GM19452 (cell line): ENCODE measurements at regions not wholly inside any gene's neighbourhood (a gene's known extent, or its start where the extent isn't known, plus 50 kb on each side); places are given as distances from the start of the nearest gene placed in this dataset.

Experiments used
- ATAC-seq: cut with Tn5 transposase; IDR thresholded peaks from one replicate; pipeline ENCODE4 v1.9.1; 2021; ENCODE audit not compliant: unreplicated experiment

DNA sequence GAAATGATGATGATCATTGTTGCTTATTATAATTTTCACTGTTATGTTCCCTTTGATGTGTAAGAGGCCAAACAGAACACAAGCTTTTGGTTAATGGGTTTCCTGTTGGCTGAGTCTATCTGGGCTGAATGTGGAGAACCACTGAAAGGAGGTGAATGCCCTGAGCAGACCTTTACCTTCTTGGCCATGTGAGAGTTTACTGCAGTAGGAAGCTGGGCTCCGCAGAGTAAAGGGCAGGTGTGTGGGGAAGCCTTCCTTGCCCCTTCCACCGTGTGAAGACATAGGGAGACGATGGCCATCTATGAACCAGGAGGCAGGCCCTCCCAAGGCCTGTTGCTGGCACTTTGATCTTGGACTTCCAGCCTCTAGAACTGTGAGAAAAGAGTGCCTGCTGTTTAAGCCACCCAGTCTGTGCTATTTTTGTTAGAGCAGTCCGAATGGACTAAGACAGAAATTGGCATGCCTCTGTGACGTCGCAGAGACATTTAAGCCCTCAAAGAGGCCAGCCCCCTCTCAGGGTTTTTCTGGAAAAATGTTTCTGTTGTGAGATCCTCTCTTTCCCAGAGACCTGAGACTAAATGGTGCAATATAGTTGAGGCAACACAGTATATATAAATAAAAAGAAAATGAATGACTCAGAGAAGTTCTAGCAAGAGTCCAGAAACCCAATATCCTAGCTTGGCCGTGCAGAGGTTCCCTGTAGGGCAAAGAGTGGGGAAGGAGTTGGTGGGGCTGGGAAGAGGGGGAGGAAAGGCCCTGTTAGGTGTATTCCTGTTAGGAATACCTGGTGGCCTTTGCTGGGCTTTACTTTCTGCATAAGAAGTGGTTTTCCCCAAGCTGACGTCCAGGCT, 121.9 kb upstream of the LGALSL start:
- ATAC-seq = no peak

DNA sequence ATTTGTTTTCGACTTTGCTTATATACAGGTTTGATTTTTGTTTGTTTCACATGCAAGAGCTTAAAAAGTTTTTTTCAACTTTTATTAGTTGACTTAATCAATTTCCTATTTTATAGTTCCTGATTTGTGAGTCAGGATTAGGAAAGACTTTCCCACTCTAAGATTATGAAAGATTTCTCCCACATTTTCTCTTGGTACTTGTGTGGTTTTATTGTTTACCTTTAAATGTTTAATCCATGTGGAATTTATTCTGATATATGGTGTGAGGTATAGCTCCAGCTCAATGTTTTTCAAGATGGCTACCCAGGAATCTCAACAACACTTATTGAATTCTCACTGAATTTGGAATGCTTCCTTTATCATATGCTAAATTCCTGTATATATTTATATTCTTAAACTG, 117.8 kb upstream of the LGALSL start:
- no peak for ATAC-seq

DNA sequence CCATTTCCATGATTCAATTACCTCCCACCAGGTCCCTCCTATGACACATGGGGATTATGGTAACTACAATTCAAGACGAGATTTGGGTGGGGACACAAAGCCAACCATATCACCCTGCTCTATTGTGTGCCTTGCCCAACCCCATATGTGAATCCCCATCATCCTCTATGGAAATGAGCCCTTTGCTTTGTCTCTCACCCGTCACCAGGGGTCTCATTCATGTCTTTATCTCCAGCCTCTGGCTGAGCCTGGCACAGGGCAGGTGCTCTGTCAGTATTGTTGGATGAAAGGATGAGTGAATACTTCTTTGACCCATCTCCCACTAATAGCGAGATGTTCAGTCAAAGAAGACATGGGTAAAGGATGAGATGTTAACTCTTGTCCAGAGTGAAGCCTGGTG, 116.6 kb upstream of the LGALSL start:
- ATAC-seq = no peak

DNA sequence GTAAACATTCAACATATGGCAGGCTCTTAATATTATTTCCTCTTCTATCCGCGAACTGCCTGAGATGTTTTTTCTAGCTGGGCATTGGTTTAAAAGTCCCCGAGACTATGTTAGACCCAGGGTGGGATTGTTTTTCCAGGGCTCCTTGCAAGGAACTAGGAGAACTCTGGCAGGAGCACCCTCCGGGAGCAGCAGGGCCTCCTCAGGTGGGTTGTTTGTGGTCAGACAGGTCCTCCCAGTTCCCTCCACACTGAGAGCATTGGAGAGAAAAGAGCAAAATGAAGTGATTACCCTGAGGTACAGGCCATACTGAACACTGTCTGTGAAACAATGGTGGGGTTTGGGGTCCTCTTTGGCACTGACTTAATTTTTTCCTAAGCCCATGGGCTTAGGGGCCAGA, 115.9 kb upstream of the LGALSL start:
- no peak for ATAC-seq

DNA sequence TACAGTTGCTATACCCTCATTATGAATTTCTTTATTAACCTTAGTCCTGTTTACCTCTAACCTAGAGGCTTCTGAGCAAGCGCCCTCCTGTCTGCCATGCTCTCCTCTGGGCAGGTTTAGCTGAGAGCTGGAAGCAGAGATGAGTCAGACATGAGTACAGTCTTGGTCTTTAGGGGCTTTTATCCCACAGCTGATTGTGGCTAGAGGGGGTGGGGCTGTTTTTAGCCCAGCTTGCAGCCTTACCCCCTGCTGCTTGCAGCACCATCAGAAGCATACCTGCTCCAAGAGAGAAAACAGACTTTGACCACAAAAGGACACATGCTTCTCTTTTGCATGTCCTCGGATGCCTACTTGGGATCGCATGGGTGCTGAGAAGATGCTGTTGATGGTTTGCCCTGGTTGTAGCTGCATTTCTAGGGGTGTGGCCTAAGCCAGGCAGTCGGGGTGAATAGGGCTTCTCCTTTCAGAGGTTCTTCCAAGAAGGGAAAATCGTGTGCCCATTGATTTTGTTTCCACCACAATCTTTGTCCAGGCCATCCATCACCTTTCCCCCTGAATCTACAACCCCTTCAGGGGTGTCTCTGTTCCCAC, 115.0 kb upstream of the LGALSL start:
- no peak for ATAC-seq

DNA sequence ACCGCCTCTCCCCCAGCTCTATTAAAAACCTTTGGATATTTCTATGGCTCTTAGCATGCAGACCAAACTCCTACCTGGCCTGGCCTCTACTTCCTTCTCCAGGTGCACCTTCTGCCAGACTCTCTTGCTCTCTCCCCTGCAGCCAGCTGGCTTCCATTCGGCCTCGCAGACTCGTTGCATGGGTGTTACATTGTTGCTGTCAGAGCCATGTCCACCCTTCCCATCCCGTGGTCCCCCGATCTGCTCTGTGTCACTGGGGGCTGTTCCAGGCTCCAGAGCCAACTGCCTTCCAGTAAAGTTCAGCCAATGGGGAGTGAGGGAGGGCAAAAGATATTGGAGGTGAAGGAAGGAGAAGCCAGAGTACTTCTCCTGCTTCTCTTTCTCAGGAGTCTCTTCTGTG, 112.5 kb upstream of the LGALSL start:
- ATAC-seq = no peak

DNA sequence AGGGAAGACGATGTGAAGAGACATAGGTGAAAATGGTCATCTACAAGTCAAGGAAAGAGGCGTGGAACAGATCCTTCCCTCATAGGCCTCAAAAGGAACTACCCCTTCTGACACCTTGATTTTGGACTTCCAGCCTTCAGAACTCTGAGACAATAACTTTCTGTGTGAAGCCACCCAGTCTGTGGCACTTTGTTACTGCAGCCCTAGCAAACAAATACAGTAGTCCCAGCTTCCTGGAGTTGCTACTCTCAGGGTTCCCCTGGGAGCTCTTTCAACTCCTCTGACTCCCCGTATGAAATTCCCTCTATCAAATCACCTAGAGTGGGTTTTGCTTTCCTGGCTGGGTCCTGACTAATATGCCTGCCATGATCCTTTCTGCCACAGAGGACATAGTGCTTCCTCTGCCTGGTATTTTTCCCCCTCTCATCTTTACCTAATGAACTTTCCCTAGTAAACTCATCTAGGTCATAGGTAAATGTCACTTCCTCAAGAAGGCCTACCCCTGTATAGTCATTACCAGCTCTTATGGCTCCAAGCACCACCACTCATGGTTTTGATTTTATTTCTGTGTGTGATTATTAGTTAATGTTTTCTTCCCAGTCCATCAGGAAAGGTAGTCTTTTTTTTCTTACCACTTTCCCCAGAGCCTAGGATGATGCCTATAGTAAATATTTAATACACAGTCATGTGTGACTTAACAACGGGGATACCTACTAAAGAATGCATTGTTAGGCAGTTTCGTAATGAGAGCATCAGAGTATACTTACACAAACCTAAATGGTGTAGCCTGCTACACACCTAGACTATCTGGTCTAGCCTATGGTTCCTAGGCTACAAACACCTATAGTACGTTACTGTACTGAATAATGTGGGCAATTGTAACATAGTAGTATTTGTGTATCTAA, 111.5 kb upstream of the LGALSL start:
- ATAC-seq = no peak

DNA sequence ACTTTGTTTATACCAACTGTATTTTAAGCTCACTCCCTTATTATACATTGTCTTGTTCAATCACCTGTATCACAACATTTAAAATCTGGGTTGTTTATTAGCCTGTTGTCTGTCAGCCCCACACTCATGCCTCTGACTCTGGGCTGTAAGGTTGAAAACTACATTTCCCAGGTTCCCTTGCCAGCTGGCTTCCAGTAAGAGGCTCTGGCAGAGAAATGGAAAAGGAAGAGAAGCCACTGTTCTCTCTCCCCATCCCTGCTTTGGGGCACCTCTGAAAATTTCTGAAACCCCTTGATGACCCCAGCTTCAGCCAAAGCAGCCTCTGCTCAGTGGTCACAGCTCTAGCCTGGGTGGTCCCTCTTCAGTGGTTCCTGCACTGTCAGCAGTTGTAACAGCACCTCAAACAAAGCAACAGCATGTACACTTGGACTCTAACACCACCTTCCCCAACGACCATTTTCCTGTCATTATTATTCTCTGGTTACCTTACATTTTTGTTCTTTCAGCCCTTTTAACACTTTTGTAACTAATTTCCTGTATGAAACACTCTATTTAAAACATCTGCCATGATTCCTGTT, 108.9 kb upstream of the LGALSL start:
- ATAC-seq = no peak

DNA sequence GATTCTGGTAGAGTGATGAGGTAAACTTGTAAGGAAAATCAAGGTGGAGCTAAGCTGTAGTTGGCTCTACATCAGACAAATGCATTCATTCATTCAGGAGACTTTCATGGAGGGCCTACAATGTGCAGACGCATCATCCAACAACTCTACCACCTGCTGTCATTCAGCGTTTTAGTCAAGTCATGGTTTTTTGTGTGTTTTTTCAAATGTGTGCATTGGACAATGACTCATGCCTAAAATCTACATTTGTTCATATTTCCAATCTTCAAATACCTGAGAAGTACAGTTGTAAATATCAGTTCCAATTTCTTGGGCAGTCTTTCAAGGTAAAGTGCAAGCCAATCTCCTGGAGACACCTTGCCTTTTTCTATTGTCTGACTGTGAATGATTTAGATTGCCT, 108.0 kb upstream of the LGALSL start:
- no peak for ATAC-seq

DNA sequence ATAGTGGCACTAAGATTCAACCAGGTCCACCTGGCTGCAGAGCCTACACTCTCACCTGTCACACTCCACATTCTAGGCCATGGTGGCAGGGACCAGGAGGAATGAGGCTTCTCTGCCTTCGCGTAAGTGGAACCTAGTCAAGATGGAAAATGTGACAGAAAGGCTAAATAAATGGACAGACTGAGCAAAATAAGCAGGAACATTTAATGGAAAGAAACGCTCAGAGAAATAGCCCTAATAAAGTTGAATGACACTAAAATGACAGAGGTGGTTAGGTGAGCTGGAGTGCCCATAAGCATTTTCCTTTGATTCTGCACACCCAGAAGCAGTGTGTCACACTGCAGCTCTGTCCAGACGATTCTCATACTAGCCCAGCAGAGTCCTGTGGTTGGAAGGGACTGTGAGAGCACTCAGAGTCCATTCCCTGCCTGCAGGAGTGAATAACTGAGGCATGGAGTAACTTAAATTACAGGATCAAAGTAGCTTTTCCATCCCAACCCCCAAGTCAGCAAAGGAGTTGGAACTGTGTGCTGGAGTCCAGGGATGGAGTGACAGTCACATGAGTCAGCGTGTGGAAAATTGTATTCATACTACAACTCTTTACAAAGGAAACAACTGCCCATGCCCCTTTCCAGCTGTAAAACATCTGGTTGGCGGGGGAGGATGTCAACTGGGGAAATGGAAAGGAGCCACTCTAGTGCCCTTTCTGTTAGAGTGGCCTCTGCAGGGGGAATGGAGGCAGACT, 105.4 kb upstream of the LGALSL start:
- ATAC-seq = no peak

DNA sequence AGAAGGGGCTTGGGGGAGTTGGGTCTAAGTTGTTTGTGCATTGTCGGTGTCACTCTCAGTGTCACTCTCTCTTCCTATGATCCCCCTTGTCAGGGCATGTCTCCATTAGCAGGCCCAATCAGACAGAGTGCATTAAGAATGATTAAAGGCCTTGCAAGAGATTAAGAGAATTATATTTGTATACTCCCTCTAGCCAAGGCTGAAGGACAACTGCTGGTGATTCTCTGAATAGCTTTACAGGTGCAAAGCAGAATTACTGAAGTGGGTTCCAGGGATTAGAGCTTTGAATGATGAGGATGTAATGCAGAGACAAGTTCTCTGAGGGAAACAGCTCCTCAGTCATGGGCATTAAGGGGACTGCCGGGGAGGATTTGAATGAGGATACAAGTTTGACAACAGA, 104.8 kb upstream of the LGALSL start:
- no peak for ATAC-seq

DNA sequence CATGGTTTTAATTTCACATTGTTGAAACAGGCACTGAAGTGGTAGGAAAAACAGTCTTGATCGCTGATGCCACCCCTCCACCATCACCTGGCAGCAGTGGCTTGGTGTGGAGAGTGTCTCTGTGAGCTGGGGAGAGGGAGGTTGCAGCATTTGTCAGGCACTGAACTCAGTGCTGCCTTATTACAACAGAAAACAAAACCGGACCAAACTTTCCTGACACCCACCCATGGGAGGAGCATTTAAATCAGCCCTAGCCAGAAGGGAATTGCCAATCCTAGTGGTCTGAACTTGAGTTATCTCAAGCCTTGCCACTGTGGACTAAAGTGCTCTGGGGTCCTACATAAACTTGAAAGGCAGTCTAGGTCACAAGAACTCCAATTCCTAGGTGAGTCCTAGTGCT, 103.0 kb upstream of the LGALSL start:
- no peak for ATAC-seq

DNA sequence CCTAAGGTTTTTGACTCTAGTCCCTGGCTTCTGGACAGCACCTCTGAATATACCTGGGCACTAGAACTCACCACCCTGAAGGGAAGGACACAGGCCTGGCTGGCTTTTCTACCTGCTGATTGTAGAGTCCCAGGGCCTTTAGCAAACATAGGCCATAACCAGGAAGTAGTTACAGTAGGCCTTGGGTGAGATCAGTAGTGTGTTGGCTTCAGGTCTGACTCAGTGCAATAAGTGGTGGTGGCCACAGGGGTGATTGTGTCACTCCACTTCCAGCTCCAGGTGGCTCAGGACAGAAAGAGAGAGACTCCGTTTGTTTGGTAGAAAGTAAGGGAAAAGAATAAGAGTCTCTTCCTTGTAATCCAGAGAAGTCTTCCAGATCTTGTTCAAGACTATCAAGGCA, 101.7 kb upstream of the LGALSL start:
- no peak for ATAC-seq

DNA sequence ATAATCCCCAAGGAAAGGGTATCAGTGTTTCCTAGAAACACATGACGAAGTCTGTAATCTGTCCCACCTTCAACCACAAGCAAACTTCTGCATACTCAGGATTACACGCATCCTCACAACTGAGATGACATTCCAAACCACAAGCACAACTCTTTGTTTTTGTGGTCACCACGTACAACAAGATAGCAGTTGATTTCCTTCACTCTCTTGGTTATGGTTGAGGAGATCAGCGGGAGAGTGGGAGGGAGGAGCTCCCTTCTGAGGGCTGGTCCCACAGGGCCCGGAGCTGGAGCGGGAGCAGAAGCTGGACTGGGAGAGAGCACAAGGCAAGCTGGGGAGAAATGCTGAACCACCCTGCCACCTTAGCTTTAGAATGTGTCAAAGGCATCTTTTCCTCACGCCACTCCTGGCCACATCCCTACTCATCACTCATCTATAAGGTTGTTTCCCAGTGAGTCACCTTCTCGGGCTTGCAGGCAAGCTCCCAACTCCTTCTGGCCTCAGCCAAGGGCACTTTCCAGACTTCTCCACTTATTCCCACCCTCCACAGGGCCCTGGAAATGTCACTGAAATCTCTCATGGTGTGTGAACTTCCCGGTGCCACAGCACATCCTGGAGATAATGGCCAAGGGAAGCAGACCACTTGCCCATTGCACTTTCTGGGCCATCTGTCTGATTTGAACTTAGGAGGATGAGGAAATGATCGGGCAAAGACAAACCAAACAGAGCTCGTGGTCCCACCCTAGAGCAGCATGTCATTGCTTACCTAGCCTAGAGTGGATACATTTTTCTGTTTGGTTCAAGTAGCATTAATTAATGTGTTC, 98.9 kb upstream of the LGALSL start:
- ATAC-seq = no peak

DNA sequence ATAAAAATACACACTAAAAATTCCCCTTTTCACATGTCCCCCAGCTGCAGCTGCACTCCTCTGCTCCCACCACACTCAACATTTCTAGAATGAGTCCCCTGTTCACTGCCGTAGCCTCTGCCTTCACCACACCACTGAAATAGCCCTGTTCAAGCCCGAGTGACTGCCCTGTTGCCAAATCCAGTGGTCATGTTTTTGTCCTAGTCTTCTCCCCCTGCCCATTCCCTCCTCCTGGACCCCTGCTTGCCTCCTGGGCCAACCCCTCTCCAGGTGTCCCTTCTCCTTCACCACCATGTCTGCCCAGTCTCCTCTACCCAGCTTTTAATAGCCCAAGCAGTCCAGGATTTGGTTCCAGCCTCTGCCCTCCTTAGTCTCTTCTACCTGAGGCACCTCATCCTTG, 97.1 kb upstream of the LGALSL start:
- ATAC-seq = no peak

DNA sequence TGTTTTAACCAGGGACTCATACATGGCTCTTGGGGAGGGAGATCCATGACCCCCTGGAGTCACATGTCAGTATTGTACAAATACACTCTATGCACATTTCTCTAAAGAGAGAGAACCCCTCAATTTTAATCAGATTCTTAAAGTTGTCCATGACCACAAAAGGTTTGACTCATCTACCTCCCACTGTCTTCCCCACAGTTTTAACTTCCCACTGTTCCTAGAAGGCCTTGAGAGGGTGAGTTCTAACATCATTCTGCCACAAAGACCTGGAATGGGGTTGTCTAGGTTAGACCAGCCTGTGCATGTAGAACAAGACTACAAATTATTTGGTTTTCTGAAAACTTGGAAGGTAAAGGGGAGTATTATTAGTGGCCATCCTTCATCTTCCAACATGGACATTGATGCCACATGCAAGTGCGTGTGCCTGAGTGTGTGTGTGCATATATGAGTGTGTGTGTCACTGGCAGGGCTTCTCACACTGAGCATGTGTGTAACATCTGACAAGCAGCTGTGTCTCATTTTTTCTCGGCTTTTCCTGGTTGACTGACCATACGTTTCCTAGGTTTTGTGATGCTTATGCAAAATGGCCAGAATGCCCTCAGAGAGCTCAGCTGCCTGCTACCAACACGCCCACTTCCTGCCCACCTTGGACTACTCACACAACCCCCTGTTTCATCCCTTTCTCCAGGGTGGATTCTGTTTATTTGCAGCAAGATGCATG, 94.6 kb upstream of the LGALSL start:
- peak; percentile 28 for ATAC-seq

DNA sequence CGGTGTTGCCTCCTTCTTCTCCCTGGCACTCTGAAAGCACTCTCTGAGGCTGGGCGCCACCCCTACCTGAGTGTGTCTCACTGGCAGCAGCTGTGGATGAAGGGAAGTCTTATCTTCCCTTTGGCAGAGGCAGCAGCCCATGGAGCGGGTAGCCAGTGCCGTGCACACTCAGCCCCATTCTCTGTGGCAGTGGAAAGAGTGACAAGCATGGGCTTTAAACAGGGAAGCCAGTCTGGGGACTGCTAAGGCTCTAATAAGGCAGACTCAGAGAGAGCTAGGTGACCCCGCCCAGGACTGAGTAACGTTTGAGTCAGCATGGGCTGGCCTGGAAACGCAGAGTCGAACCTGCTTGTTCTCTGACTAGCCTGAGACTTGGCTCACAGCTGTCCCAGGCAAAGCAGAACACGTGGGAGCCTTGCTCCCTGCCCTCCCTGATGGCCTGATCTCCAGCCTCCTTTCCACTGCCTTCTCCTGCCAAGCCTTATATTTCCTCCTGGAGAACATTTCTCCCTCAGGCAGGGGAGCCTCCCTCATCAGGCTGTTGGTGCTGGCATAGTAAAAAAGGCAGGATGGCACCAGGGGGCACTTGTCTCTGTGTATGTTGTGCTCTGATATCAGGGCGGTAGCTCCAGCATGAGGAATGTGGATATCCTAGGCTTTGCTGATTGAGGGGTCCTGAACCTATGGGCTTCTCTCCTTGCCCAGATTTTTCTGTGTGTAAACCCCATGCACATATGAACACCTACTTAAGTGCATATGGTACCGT, 93.9 kb upstream of the LGALSL start:
- ATAC-seq = peak; percentile 67

DNA sequence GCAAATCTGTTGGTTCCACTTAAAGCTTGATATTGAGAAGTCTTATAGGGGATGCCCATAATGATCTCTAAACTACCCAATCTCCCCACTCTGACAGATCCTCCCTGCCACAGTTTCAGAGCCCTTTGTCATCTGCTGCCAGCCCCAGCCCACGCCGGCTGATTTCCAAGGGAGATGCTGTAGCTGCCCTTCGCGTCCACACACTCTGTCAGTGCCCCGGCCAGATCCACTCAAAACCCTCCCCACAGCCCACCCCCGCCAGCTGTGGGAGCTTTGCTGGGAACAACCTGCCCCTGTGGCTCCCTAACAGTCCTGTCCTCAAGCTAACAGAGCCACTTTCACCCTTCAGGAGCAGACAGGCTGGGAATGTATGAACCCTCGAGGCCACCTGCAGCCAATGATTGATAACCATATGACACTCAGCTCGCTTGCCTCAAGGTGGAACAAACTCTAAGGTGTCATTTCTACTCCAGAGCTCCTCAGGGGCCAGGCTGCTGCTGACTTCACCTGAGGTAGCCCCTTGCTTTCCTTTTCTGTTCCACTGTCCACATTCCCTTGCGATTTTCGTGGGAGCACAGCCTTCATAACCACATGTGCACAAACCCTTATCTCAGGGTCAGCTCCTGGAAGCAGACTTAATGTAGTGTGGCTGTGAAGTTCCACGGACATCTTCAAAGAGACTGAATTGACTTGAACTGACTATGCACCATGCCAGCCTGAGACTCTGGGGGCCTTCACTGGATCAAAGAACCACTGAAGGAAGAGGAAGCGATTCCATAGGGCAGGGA, 92.6 kb upstream of the LGALSL start:
- ATAC-seq = no peak
